Cerebellar cortex (tissue), 1 donor: ENCODE measurements at regions not wholly inside any gene's neighbourhood (a gene's known extent, or its start where the extent isn't known, plus 50 kb on each side); places are given as distances from the start of the nearest gene placed in this dataset.

Experiments used
- DNase-seq: peaks from one replicate; pipeline ENCODE4 v3.0.0-alpha.2; 2015; ENCODE audit warnings: low spot score

- no peak for DNase-seq
Observed at GRCh38 chr11:129324533-129325175, 51.0 kb upstream of the BARX2 start.

- no peak for DNase-seq
Observed at GRCh38 chr11:129323896-129324502, 51.6 kb upstream of the BARX2 start.

DNA sequence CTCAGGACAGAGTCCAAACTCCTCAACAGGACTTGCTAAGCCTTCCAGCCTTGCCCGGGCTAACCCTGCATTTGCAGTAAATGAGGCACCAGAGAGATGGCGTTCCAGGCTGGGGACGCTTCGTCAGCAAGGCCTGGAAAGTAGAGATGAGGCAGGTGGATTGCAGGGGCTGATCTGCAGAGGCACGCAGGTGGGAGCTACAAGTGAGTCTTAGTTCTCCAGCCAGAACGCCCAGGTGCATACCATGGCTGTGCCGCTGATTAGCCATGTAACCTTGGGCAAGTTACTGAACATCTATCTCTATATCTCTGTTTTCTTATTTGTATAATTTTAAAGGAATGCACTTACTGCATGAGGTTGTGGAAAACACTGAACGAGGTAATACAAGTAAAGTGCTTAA lies 52.7 kb upstream of the BARX2 start:
- no peak for DNase-seq

- no peak for DNase-seq
Observed at GRCh38 chr11:129321076-129321475, 54.6 kb upstream of the BARX2 start.

DNA sequence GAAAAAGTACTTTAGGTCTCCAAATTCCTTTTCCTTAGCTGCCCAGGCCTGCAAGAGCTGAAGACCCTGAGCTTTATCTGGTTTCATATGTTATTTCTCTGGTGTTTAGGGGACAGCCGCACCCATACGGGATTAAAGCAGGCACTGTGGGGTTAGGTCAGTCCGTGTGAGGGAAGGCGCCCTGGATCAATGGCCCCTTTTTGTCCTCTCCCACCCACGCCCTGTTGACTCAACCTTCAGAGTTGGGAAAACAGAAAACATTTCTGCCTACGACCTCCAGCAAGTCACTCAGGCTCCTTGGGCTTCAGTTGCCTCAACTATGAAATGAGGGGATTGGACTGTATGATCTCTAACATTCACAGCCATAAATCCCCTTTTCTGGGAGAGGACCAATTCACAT lies 55.2 kb upstream of the BARX2 start:
- DNase-seq = no peak

- DNase-seq = no peak
Observed at GRCh38 chr11:129319751-129320150, 55.9 kb upstream of the BARX2 start.

GRCh38 chr11:129319201-129319600 lies 56.4 kb upstream of the BARX2 start:
- DNase-seq = no peak

GRCh38 chr11:129317571-129317970 lies 58.1 kb upstream of the BARX2 start:
- DNase-seq = no peak

DNA sequence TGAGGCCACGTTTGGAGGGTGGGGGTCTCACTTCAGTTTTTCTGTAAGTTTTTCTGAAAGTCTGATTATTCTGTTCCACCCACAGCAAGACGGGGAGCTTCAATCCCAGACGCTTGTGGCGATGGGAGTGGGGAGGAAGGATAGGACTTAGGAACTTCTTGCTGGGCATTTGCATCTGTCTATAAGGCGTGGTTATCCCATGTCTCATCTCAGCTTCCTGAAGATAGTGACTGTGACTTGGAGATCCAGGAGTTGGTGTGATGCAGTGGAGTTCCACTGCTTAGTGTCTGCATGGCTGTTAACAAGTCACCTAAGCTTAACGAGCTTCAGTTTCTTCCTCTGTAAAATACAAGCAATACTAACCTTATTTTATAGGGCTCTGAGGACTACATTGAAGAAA lies 58.9 kb upstream of the BARX2 start:
- no peak for DNase-seq

GRCh38 chr11:129315781-129316579 lies 59.7 kb upstream of the BARX2 start:
- no peak for DNase-seq

- no peak for DNase-seq
Observed at GRCh38 chr11:129314371-129314770, 61.3 kb upstream of the BARX2 start.

DNA sequence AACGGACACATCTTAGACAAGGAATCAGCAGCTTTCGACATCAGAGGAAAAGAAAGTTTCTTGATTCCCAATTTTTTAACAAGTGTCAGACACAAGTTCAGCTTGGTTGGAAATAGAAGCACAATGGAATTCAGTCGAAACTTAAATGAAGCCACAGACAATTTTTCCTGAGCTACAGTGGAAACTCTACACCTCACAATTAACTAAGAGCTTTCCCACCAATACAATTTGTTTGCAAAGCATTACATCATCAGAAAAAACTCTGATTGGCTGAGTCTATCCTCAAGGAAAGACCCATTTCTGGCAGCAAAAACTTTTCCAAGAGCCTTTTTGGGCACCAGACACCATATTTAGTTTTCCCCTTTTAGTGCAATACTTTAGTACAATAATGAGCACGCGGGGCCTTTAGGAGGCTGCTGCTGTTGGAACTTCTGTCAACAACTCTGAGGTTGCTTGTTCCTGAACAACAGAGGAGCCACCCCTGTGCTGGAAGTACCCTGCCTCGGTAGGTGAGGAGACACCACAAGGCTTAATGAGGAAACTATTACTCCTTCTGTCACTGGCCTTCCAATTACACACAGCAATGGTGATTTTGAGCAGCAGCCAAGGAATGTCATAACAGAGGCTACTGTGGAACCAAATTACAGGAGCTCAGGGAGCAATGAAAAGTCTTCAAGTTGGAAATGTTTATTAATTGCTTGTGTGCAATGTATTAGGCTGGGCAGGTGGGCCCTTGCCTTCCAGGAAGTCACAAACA lies 61.9 kb upstream of the BARX2 start:
- DNase-seq = no peak

GRCh38 chr11:129312730-129313503 lies 62.7 kb upstream of the BARX2 start:
- no peak for DNase-seq

GRCh38 chr11:129308241-129308865 lies 67.3 kb upstream of the BARX2 start:
- DNase-seq = no peak

DNA sequence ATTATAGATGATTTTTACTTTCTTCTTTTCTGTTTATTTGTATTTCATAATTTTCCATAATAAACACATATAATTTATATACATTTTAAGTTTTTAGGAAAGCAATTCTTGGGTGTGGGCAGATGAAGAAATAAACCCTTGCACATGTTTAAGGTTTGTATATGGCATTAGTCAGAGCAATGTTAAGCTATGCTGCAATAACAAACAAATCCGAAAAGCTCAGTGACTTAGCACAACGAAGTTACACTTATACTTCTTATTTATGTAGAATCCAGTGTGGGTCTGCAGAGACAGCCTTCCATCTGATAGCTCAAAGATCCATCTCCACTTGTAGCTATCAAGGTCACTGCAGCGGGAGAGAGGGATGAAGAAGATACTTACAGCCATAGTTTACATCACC lies 68.5 kb upstream of the BARX2 start:
- DNase-seq = no peak

DNA sequence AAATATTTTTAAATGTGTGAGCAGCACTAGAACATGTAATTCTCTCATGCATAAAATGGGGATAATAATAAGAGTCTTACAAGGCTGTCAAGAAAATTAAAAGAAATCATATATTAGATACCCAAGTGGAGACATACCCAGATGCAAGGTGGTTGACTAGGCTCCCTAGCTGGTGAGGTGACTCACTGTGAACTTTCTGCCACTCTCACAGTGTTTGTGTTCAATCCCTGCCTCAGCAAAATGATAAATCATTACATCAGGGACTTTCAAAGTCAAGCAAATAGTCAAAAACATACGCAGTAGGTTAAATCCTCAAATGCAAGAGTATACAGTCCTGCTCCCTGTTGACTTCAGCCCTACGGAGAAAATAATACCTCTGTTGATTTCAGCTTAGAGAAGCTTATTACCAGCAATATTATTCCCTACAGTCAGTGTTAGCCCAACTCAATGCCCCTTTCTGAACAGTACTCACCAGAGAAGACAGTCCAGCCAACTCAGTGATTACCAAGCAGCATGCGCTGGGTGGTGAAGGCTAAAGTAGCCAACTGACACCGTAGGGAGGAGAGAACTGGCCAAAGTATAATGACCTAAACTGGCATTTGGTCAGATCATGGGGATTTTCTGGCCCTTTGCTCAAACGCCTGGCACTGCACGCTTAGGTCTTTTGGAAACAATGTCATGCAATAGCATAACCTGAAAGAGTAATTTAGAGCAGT lies 73.1 kb upstream of the BARX2 start:
- peak; percentile 84 for DNase-seq

DNA sequence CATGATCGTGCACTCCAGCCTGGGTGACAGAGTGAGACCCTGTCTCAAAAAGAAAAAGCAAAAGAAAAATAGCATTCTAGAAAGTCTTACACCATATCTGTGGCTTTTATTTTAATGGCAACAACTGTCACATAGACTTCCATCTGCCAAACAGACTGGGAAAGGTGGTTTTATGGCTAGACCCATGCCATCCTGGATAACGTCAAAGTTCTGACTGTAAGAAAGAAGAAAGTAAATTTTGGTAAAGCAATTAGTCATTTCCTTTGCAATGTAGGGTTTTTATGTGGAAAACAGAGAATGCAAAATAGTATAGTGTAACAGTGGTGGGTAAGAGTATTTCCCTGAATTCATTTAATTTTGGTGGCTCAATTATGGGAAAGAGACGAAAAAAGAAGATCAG lies 75.5 kb upstream of the BARX2 start:
- DNase-seq = no peak

GRCh38 chr11:129298988-129299387 lies 76.7 kb upstream of the BARX2 start:
- no peak for DNase-seq

GRCh38 chr11:129295746-129296145 lies 79.9 kb upstream of the BARX2 start:
- no peak for DNase-seq

- no peak for DNase-seq
Observed at GRCh38 chr11:129292771-129293170, 82.9 kb upstream of the BARX2 start.

GRCh38 chr11:129292092-129292491 lies 83.6 kb upstream of the BARX2 start:
- DNase-seq = no peak
